ENCODE measurements at regions not wholly inside any gene's neighbourhood (a gene's known extent, or its start where the extent isn't known, plus 50 kb on each side); places are given as distances from the start of the nearest gene placed in this dataset.

DNA sequence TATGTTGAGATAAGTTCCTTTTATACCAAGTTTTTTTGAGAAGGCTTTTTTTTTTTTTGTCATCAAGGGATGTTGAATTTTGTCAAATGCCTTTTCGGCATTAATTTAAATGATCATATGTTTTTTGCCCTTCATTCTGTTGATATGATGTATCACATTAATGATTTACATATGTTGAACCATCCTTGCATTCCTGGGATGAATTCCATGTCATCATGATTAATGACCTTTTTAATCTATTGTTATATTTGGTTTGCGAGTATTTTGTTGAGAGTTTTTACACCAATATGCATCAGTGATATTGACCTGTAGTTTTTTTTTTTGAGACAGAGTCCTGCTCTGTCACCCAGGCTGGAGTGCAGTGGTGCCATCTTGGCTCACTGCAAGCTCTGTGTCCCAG lies 585.7 kb upstream of the FANCL start:
- FAIRE-seq (no peak), ATAC-seq (no peak)
- CTCF ChIA-PET: interaction anchor here (0.6 to 0.7 kb wide), 2 partner anchors 19 to 102 kb away, joined by 3 to 4 read pairs; no protein-coding TSS in a partner anchor

More for the DNA sequence above, 585.7 kb upstream of the FANCL start:
- TF ChIP-seq ETV6 (conservative IDR thresholded peaks at IDR 0.05 in 1 of 2, IDR thresholded peaks at IDR 0.05 in 1 of 2; ENCODE audit: borderline replicate concordance in 1 of 2, low read depth in 1 of 2) (no peak), BACH1 (IDR thresholded peaks at IDR 0.05; ENCODE audit: borderline replicate concordance) (no peak), ATF7 (IDR thresholded peaks at IDR 0.05; ENCODE audit: low read depth) (no peak), ZNF274 (IDR thresholded peaks at IDR 0.05; ENCODE audit: insufficient read depth, insufficient read length) (no peak), E4F1 (IDR thresholded peaks at IDR 0.05; ENCODE audit: borderline replicate concordance, partially characterized antibody) (no peak), KLF5 (IDR thresholded peaks at IDR 0.05; ENCODE audit: partially characterized antibody) (no peak), SRF (IDR thresholded peaks at IDR 0.05; ENCODE audit: low read depth in 2 of 2, low read length in 2 of 2) (no peak)
- TF ChIP-seq, protein P1, sequence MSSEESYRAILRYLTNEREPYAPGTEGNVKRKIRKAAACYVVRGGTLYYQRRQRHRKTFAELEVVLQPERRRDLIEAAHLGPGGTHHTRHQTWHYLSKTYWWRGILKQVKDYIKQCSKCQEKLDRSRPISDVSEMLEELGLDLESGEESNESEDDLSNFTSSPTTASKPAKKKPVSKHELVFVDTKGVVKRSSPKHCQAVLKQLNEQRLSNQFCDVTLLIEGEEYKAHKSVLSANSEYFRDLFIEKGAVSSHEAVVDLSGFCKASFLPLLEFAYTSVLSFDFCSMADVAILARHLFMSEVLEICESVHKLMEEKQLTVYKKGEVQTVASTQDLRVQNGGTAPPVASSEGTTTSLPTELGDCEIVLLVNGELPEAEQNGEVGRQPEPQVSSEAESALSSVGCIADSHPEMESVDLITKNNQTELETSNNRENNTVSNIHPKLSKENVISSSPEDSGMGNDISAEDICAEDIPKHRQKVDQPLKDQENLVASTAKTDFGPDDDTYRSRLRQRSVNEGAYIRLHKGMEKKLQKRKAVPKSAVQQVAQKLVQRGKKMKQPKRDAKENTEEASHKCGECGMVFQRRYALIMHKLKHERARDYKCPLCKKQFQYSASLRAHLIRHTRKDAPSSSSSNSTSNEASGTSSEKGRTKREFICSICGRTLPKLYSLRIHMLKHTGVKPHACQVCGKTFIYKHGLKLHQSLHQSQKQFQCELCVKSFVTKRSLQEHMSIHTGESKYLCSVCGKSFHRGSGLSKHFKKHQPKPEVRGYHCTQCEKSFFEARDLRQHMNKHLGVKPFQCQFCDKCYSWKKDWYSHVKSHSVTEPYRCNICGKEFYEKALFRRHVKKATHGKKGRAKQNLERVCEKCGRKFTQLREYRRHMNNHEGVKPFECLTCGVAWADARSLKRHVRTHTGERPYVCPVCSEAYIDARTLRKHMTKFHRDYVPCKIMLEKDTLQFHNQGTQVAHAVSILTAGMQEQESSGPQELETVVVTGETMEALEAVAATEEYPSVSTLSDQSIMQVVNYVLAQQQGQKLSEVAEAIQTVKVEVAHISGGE (CRISPR knock-in tag; IDR thresholded peaks at IDR 0.05): no peak
- TF ChIP-seq, protein P2, sequence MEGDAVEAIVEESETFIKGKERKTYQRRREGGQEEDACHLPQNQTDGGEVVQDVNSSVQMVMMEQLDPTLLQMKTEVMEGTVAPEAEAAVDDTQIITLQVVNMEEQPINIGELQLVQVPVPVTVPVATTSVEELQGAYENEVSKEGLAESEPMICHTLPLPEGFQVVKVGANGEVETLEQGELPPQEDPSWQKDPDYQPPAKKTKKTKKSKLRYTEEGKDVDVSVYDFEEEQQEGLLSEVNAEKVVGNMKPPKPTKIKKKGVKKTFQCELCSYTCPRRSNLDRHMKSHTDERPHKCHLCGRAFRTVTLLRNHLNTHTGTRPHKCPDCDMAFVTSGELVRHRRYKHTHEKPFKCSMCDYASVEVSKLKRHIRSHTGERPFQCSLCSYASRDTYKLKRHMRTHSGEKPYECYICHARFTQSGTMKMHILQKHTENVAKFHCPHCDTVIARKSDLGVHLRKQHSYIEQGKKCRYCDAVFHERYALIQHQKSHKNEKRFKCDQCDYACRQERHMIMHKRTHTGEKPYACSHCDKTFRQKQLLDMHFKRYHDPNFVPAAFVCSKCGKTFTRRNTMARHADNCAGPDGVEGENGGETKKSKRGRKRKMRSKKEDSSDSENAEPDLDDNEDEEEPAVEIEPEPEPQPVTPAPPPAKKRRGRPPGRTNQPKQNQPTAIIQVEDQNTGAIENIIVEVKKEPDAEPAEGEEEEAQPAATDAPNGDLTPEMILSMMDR (IDR thresholded peaks at IDR 0.05 in 2 of 3, conservative IDR thresholded peaks at IDR 0.05 in 1 of 3; ENCODE audit: control insufficient read depth in 2 of 3, extremely low read depth in 1 of 3, insufficient read depth in 1 of 3, low read depth in 3 of 3, low read length in 3 of 3): no peak
- Histone ChIP-seq H3K9ac (ENCODE audit: control insufficient read depth, insufficient read depth, low read length) (no peak overlapping the region), H3K4me1 (ENCODE audit: control insufficient read depth, insufficient read depth, low read length) (no peaks in the 10 kb centered on the region), H3K4me3 (no peak overlapping the region), H3K27ac (ENCODE audit: control insufficient read depth, insufficient read depth) (no peak overlapping the region), H3K79me2 (ENCODE audit: control insufficient read depth, insufficient read depth, low read length) (no peaks in the 10 kb centered on the region), H4K20me1 (ENCODE audit: control insufficient read depth, insufficient read depth) (no peaks in the 10 kb centered on the region), H2AFZ (ENCODE audit: control insufficient read depth, low read depth, low read length) (no peak overlapping the region), H3K9me3 (replicated peaks; ENCODE audit: control insufficient read depth, insufficient read depth, low read length) (no peaks in the 10 kb centered on the region), H3K36me3 (ENCODE audit: control insufficient read depth in 2 of 2, insufficient read depth in 2 of 2, low read length in 1 of 2) (no peaks in the 10 kb centered on the region), H3K4me2 (ENCODE audit: control insufficient read depth, insufficient read depth) (no peak overlapping the region), H3K27me3 (replicated peaks in 1 of 2; ENCODE audit: control insufficient read depth in 2 of 2, insufficient read depth in 2 of 2, low read length in 1 of 2) (no peaks in the 10 kb centered on the region)
- POLR2A ChIA-PET: no interaction called here
- in situ Hi-C loops (cut with MboI): no loop called here
- SMC1A ChIA-PET (ENCODE audit: uncharacterized antibody, unreplicated experiment): interaction anchor here (0.7 kb wide), 1 partner anchor 225 kb away, joined by 3 read pairs; no protein-coding TSS in a partner anchor
- DNase-seq (ENCODE audit: low read depth, low spot score): no peak
- 9% methylated on average over 2 of the region's 2 CpGs for WGBS (ENCODE audit: insufficient coverage, insufficient replicate concordance, low lambda C conversion rate, missing lambda C conversion rate)
- intact Hi-C loops (cut with micrococcal nuclease; ENCODE audit: unreplicated experiment): no loop called here
- RAD21 ChIA-PET (ENCODE audit: unreplicated experiment): no interaction called here
- no TSS peak for BruUV-seq (replicated peaks)

All from GM12878 (cell line).